LNCAP (cell line): ENCODE measurements at regions not wholly inside any gene's neighbourhood (a gene's known extent, or its start where the extent isn't known, plus 50 kb on each side); places are given as distances from the start of the nearest gene placed in this dataset.
A peak's percentile ranks its signal among the peaks of the same experiment; 100 is the strongest.

ENCODE experiments used
- TF ChIP-seq, protein P1 (sequence below): fragments of 450-650 bp; IDR thresholded peaks from 2 replicates; pipeline ENCODE4 v1.5.1; 2017; ENCODE audit warnings: mild to moderate bottlenecking

- TF ChIP-seq, protein P1, sequence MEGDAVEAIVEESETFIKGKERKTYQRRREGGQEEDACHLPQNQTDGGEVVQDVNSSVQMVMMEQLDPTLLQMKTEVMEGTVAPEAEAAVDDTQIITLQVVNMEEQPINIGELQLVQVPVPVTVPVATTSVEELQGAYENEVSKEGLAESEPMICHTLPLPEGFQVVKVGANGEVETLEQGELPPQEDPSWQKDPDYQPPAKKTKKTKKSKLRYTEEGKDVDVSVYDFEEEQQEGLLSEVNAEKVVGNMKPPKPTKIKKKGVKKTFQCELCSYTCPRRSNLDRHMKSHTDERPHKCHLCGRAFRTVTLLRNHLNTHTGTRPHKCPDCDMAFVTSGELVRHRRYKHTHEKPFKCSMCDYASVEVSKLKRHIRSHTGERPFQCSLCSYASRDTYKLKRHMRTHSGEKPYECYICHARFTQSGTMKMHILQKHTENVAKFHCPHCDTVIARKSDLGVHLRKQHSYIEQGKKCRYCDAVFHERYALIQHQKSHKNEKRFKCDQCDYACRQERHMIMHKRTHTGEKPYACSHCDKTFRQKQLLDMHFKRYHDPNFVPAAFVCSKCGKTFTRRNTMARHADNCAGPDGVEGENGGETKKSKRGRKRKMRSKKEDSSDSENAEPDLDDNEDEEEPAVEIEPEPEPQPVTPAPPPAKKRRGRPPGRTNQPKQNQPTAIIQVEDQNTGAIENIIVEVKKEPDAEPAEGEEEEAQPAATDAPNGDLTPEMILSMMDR = no peak
These were observed 473.5 kb downstream of the PTPRU start for GRCh38 chr1:29709704-29710280.

GRCh38 chr1:29708796-29709703 lies 472.7 kb downstream of the PTPRU start:
- TF ChIP-seq, protein P1 = no peak

- TF ChIP-seq, protein P1 = no peak
These were observed 472.1 kb downstream of the PTPRU start for GRCh38 chr1:29708381-29708780.

- TF ChIP-seq, protein P1 = no peak
These were observed 471.5 kb downstream of the PTPRU start for GRCh38 chr1:29707796-29708195.

- TF ChIP-seq, protein P1 = peak; percentile 48
These were observed 470.6 kb downstream of the PTPRU start for GRCh38 chr1:29706936-29707335.

GRCh38 chr1:29704430-29704829 lies 468.1 kb downstream of the PTPRU start:
- TF ChIP-seq, protein P1 = no peak

- TF ChIP-seq, protein P1 = peak; percentile 76
These were observed 467.5 kb downstream of the PTPRU start for GRCh38 chr1:29703596-29704370.
